Natural killer cell (primary cell): ENCODE measurements at regions not wholly inside any gene's neighbourhood (a gene's known extent, or its start where the extent isn't known, plus 50 kb on each side); places are given as distances from the start of the nearest gene placed in this dataset.
A peak's percentile ranks its signal among the peaks of the same experiment; 100 is the strongest.

Experiments
- ATAC-seq, 3 donors: fragments of 150-1000 bp in 2 of 3; fragments of 200-7000 bp in 1 of 3; cut with Tn5 transposase; 1 replicate in 1 of 3; 2 replicates in 2 of 3; pipeline ENCODE4 v1.10.0; 2021; ENCODE audit warnings: mild to moderate bottlenecking in 2 of 3, moderate library complexity in 2 of 3
- DNase-seq, 2 donors: peaks; one replicate each; pipeline versions ENCODE4 v3.0.0 to v3.0.0-alpha.2; 2013 to 2021; ENCODE audit warnings: mixed read lengths in 1 of 2
- H3K27ac ChIP-seq: one replicate; pipeline ENCODE4 v1.5.1; 2013; ENCODE audit warnings: mild to moderate bottlenecking, low read length
- H3K27me3 ChIP-seq: one replicate; pipeline ENCODE4 v1.6.1; 2013; ENCODE audit warnings: low read length; ENCODE audit not compliant: control insufficient read depth, insufficient read depth
- H3K36me3 ChIP-seq: one replicate; pipeline ENCODE4 v1.6.1; 2013; ENCODE audit warnings: low read length; ENCODE audit not compliant: control insufficient read depth, insufficient read depth
- H3K4me1 ChIP-seq: one replicate; pipeline ENCODE4 v1.6.1; 2013; ENCODE audit warnings: low read length; ENCODE audit not compliant: control insufficient read depth, insufficient read depth
- H3K4me3 ChIP-seq: one replicate; pipeline ENCODE4 v1.5.1; 2013; ENCODE audit warnings: low read length
- H3K9me3 ChIP-seq: one replicate; pipeline ENCODE4 v1.6.1; 2013; ENCODE audit warnings: low read length; ENCODE audit not compliant: control insufficient read depth, insufficient read depth
- H3K27ac Mint-ChIP-seq, 2 donors: one replicate each; pipeline ENCODE4 v1.8.0; 2022; ENCODE audit warnings: mild to moderate bottlenecking in 2 of 2, mixed read lengths in 2 of 2, moderate library complexity in 1 of 2
- H3K27me3 Mint-ChIP-seq, 2 donors: one replicate each; pipeline ENCODE4 v1.8.0; 2022; ENCODE audit warnings: low read depth in 2 of 2, mixed read lengths in 2 of 2
- H3K36me3 Mint-ChIP-seq: one replicate; pipeline ENCODE4 v1.8.0; 2022; ENCODE audit warnings: mixed read lengths
- H3K4me1 Mint-ChIP-seq, 2 donors: one replicate each; pipeline ENCODE4 v1.8.0; 2022; ENCODE audit warnings: mixed read lengths in 2 of 2
- H3K4me3 Mint-ChIP-seq: one replicate; pipeline ENCODE4 v1.8.0; 2022; ENCODE audit warnings: mild to moderate bottlenecking, moderate library complexity, mixed read lengths
- H3K9me3 Mint-ChIP-seq, 2 donors: one replicate each; pipeline ENCODE4 v1.8.0; 2022; ENCODE audit warnings: mixed read lengths in 2 of 2
- WGBS: methylation state at CpG from one replicate; pipeline ENCODE4 v1.1.7; 2013; ENCODE audit warnings: missing lambda C conversion rate; ENCODE audit not compliant: insufficient coverage; 5-methylcytosine and 5-hydroxymethylcytosine counted together
- intact Hi-C: fragments of 100-400 bp; cut with micrococcal nuclease; formaldehyde crosslinking; loops from one replicate; pipeline ENCODE4 v1.14.2; 2022
- TF ChIP-seq, protein P1 (sequence below): fragments of 200-600 bp; IDR thresholded peaks from one replicate; pipeline ENCODE4 v1.8.0; 2022; ENCODE audit warnings: antibody characterized with exemption

DNA sequence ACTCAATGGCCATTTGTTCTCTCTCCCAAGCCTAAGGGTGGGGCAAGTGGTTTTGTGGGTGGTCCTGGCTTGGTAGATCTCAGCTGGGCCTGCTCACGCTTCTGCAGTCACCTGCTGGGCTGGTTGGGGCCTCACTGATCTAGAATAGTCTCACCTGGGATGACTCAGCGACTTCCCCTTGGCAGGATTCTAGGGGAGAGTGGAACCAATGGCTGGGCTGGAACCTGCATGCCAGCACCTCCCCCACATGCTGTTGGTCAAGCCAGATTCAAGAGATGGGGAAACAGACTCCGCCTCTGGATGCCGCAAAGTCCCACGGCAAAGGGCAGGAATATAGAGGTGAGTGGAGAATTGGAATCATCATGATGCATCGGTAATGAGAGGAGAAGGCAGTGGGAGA is 292.9 kb upstream of the NPVF start:
- no peaks in the 10 kb centered on the region for H3K36me3 ChIP-seq
- no peaks in the 10 kb centered on the region for H3K4me1 Mint-ChIP-seq
- H3K9me3 Mint-ChIP-seq, result no peaks in the 10 kb centered on the region
- 86% methylated on average over 6 of the region's 6 CpGs for WGBS
- intact Hi-C loops, result no loop called here
- H3K27me3 ChIP-seq, result no peaks in the 10 kb centered on the region
- H3K9me3 ChIP-seq, result no peaks in the 10 kb centered on the region
- no peak overlapping the region for H3K27ac Mint-ChIP-seq
- TF ChIP-seq, protein P1, sequence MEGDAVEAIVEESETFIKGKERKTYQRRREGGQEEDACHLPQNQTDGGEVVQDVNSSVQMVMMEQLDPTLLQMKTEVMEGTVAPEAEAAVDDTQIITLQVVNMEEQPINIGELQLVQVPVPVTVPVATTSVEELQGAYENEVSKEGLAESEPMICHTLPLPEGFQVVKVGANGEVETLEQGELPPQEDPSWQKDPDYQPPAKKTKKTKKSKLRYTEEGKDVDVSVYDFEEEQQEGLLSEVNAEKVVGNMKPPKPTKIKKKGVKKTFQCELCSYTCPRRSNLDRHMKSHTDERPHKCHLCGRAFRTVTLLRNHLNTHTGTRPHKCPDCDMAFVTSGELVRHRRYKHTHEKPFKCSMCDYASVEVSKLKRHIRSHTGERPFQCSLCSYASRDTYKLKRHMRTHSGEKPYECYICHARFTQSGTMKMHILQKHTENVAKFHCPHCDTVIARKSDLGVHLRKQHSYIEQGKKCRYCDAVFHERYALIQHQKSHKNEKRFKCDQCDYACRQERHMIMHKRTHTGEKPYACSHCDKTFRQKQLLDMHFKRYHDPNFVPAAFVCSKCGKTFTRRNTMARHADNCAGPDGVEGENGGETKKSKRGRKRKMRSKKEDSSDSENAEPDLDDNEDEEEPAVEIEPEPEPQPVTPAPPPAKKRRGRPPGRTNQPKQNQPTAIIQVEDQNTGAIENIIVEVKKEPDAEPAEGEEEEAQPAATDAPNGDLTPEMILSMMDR, result no peak
- no peak for DNase-seq
- no peak overlapping the region for H3K4me3 Mint-ChIP-seq
- no peak overlapping the region for H3K4me3 ChIP-seq
- no peak overlapping the region for H3K27ac ChIP-seq
- H3K4me1 ChIP-seq, result no peaks in the 10 kb centered on the region
- no peaks in the 10 kb centered on the region for H3K36me3 Mint-ChIP-seq
- H3K27me3 Mint-ChIP-seq, result peaks cover 0 to 19% of the 10 kb centered on the region in 2 donors
- no peak for ATAC-seq

DNA sequence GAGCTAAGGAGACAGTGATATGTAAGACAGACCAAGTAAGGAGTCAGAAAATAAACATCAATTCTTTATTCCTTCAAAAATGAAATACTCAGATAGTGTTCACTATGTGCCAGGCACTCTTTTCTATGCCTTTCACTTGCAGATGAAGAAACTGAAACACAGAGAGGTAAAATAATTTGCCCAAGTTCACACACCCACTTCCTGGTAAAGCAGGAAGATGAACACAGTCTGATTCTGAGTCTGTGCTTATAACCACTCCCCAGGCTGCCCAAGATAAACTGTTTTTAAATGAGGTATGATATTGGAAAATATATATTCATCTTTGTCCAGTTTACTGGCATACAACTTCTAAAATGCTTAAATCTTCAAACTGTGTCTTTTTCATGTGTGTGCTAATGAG is 294.4 kb upstream of the NPVF start:
- no peak overlapping the region for H3K4me3 Mint-ChIP-seq
- H3K4me1 Mint-ChIP-seq, result no peaks in the 10 kb centered on the region
- H3K27me3 ChIP-seq, result no peaks in the 10 kb centered on the region
- H3K9me3 ChIP-seq, result no peaks in the 10 kb centered on the region
- no peaks in the 10 kb centered on the region for H3K4me1 ChIP-seq
- peaks cover under 1 to 19% of the 10 kb centered on the region in 2 donors for H3K27me3 Mint-ChIP-seq
- DNase-seq (peak in 1 of 2 donors; percentile 12), ATAC-seq (no peak)
- H3K27ac Mint-ChIP-seq, result no peak overlapping the region
- intact Hi-C loops, result no loop called here
- no peak overlapping the region for H3K4me3 ChIP-seq
- TF ChIP-seq, protein P1, result no peak
- no peaks in the 10 kb centered on the region for H3K36me3 ChIP-seq
- no peak overlapping the region for H3K27ac ChIP-seq
- no peaks in the 10 kb centered on the region for H3K36me3 Mint-ChIP-seq
- no peaks in the 10 kb centered on the region for H3K9me3 Mint-ChIP-seq

DNA sequence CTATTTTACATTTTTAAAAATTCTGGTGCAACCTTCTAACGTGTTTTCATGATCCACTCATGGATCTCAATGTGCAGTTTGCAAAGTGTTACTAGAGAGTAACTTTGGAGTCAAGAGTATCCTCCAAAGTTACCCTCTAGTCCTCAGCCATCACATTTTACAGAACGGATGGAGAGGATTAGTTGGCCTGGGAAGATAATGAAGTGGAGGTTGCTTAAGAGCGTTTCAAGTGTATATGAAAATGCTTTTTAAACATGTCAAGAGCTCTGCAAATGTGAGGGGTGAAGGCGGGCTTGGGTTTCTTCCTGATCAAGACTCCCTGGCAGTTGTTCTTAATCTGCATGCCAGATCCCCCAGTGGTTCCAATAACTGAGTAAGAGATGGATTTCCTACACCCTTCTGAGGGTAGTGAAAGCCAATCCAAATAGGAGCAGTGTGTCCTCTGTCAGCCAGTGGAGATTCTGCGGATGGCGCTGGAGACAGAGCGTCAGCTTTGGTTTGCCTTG is 299.4 kb upstream of the NPVF start:
- Histone ChIP-seq H3K27ac (no peak overlapping the region), H3K36me3 (no peaks in the 10 kb centered on the region), H3K4me3 (no peak overlapping the region), H3K9me3 (no peaks in the 10 kb centered on the region), H3K4me1 (no peaks in the 10 kb centered on the region), H3K27me3 (no peaks in the 10 kb centered on the region)
- TF ChIP-seq, protein P1, result no peak
- Mint-ChIP-seq H3K9me3 (no peaks in the 10 kb centered on the region), H3K27ac (no peak overlapping the region), H3K36me3 (no peaks in the 10 kb centered on the region), H3K4me3 (no peak overlapping the region), H3K4me1 (no peaks in the 10 kb centered on the region), H3K27me3 (peaks cover 7 to 22% of the 10 kb centered on the region in 2 donors)
- ATAC-seq (no peak), DNase-seq (no peak)
- WGBS, result 79% methylated on average over 6 of the region's 7 CpGs
- intact Hi-C loops, result no loop called here

DNA sequence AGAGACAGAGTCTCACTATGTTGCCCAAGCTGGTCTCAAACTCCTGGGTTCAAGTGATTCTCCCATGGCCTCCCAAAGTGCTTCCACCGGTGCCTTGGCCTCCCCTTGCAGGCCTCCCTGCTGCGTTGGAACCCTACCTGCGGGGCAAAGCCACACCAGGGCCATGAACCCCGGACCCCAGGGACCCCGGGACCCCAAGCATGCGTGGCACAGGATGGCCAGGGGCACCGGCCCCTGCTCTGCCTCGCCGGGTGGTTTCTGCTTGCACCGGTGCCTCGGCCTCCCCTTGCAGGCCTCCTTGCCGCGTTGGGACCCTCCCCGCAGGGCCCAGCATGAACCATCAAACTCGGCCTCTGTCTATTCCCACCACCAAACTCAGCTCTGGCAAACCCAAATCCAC is 301.0 kb upstream of the NPVF start:
- DNase-seq (no peak), ATAC-seq (no peak)
- H3K36me3 ChIP-seq, result no peaks in the 10 kb centered on the region
- H3K4me3 ChIP-seq, result no peak overlapping the region
- Mint-ChIP-seq H3K27ac (no peak overlapping the region), H3K9me3 (no peaks in the 10 kb centered on the region), H3K4me3 (no peak overlapping the region), H3K4me1 (no peaks in the 10 kb centered on the region), H3K27me3 (peaks cover 7 to 16% of the 10 kb centered on the region in 2 donors), H3K36me3 (no peaks in the 10 kb centered on the region)
- H3K4me1 ChIP-seq, result no peaks in the 10 kb centered on the region
- H3K27ac ChIP-seq, result no peak overlapping the region
- no peaks in the 10 kb centered on the region for H3K9me3 ChIP-seq
- no peaks in the 10 kb centered on the region for H3K27me3 ChIP-seq
- TF ChIP-seq, protein P1, result no peak
- WGBS, result 92% methylated on average over 14 of the region's 15 CpGs
- intact Hi-C loops, result no loop called here
